Heart left ventricle (tissue), 16 donors: ENCODE measurements at regions not wholly inside any gene's neighbourhood (a gene's known extent, or its start where the extent isn't known, plus 50 kb on each side); places are given as distances from the start of the nearest gene placed in this dataset.
A peak's percentile ranks its signal among the peaks of the same experiment; 100 is the strongest.

Experiments used
- ATAC-seq, 4 donors: fragments of 200-7000 bp; cut with Tn5 transposase; one replicate each; pipeline ENCODE4 v1.9.1; 2020 to 2022; ENCODE audit warnings: moderate library complexity in 4 of 4, mild to moderate bottlenecking in 3 of 4, moderate number of reproducible peaks in 1 of 4
- DNase-seq, 5 donors: peaks; one replicate each; pipeline ENCODE4 v3.0.0-alpha.2; 2020
- H3K27ac ChIP-seq, 12 donors: fragments of 200-600 bp; sonication (generic) in 4 of 12; one replicate each; pipeline versions ENCODE4 v1.5.0 to v1.8.0; 2016 to 2022; ENCODE audit warnings: mild to moderate bottlenecking in 2 of 12
- H3K27me3 ChIP-seq, 9 donors: fragments of 200-600 bp; sonication (generic) in 2 of 9; one replicate each; pipeline versions ENCODE4 v1.5.1 to v1.8.0; 2016 to 2022; ENCODE audit warnings: mild to moderate bottlenecking in 3 of 9
- H3K36me3 ChIP-seq, 9 donors: fragments of 200-600 bp; sonication (generic) in 2 of 9; one replicate each; pipeline versions ENCODE4 v1.5.0 to v1.8.0; 2018 to 2022; ENCODE audit warnings: mild to moderate bottlenecking in 2 of 9
- H3K4me1 ChIP-seq, 12 donors: fragments of 200-600 bp; sonication (generic) in 4 of 12; one replicate each; pipeline versions ENCODE4 v1.5.0 to v1.8.0; 2016 to 2022; ENCODE audit warnings: mild to moderate bottlenecking in 3 of 12
- H3K4me3 ChIP-seq, 12 donors: fragments of 200-600 bp; sonication (generic) in 4 of 12; one replicate each; pipeline versions ENCODE4 v1.5.0 to v1.8.0; 2017 to 2022; ENCODE audit warnings: mild to moderate bottlenecking in 9 of 12, moderate library complexity in 4 of 12
- H3K9me3 ChIP-seq, 12 donors: fragments of 200-600 bp; sonication (generic) in 4 of 12; one replicate each; pipeline versions ENCODE4 v1.5.0 to v1.8.0; 2016 to 2022; ENCODE audit warnings: mild to moderate bottlenecking in 1 of 12
- POLR2A ChIP-seq, 2 donors: fragments of 450-650 bp; IDR thresholded peaks; one replicate each; pipeline ENCODE4 v1.6.1; 2017; ENCODE audit warnings: antibody characterized with exemption in 2 of 2, mild to moderate bottlenecking in 2 of 2, moderate library complexity in 2 of 2
- WGBS, 4 donors: extraction: QIAGEN DNeasy Blood & Tissue Kit in 2 of 4; methylation state at CpG; one replicate each; pipeline versions ENCODE4 v1.1.5 to v1.1.7; 2013 to 2018; 5-methylcytosine and 5-hydroxymethylcytosine counted together
- intact Hi-C, 10 donors: fragments of 100-400 bp; cut with DNase I; formaldehyde crosslinking; loops; one replicate each; pipeline versions ENCODE4 v1.11.1 to v1.14.2; 2022
- TF ChIP-seq, protein P1 (sequence below), 12 donors: fragments of 200-600 bp; sonication (generic) in 4 of 12; IDR thresholded peaks; one replicate each; pipeline versions ENCODE4 v1.5.0 to v1.8.0; 2018 to 2022; ENCODE audit warnings: antibody characterized with exemption in 12 of 12, mild to moderate bottlenecking in 5 of 12
- donor health status: ischemic (EF 13 %, LVEDD 7.1; RV severe dilation, severe dysfunction).
- donor health status: healthy with polysubstance abuse.
- donor health status: DM: no; HTN: yes; CAD: no.
- donor health status: DM: no; HTN: no; CAD: no.
- donor health status: ischemic (EF 25% LVEDD 6.9; RV normal size, moderate dysfunction).
- donor health status: ischemic (EF 25% LVEDD 5.7; RV mildly dilated, moderate dysfunction).
- donor health status: healthy.
- donor health status: DM: yes; HTN: yes; CAD: no.
- donor health status: ischemic (EF 35%, LVEDD 5.7; RV mildly dilated, moderate dysfunction).
- donor health status: nonischemic (EF 11% LVEDD 7.7; RV severe dilation, severe dysfunction).
- donor health status: DM: yes; HTN: yes; CAD: no.
- donor health status: PGD.
- donor health status: ischemic (EF 29% LVEDD 5.4; RV normal size, mild dysfunction).
- donor health status: nonischemic (EF 23%, LVEDD 6.1; RV moderate dilation, normal function).

GRCh38 chr13:44870456-44870929 lies 118.8 kb downstream of the NUFIP1 start:
- intact Hi-C loops, result loop anchor here in 6 of 10 donors (10.0 kb wide), 2 partner anchors 296 to 386 kb away; partner anchors contain the start of gene TSC22D1 (in 3 of the 6)
- peak overlapping the region in 3 of 12 donors; percentile 8 to 54 (median 44) for H3K27ac ChIP-seq
- ATAC-seq (peak; percentile 85 to 92 (median 88)), DNase-seq (peak in 3 of 5 donors; percentile 34 to 83 (median 72))
- peaks cover 0 to 18% (median 1%) of the 10 kb centered on the region in 12 donors for H3K4me1 ChIP-seq
- no peaks in the 10 kb centered on the region for H3K36me3 ChIP-seq
- peaks cover 0 to 7% (median 0%) of the 10 kb centered on the region in 12 donors for H3K9me3 ChIP-seq
- no peak overlapping the region for H3K4me3 ChIP-seq
- WGBS, 4 donors, result 52 to 61% (median 58%) methylated on average over 6 of the region's 6 CpGs
- H3K27me3 ChIP-seq, result no peaks in the 10 kb centered on the region
- no peak for TF ChIP-seq POLR2A (IDR thresholded peaks at IDR 0.05)
- TF ChIP-seq, protein P1, sequence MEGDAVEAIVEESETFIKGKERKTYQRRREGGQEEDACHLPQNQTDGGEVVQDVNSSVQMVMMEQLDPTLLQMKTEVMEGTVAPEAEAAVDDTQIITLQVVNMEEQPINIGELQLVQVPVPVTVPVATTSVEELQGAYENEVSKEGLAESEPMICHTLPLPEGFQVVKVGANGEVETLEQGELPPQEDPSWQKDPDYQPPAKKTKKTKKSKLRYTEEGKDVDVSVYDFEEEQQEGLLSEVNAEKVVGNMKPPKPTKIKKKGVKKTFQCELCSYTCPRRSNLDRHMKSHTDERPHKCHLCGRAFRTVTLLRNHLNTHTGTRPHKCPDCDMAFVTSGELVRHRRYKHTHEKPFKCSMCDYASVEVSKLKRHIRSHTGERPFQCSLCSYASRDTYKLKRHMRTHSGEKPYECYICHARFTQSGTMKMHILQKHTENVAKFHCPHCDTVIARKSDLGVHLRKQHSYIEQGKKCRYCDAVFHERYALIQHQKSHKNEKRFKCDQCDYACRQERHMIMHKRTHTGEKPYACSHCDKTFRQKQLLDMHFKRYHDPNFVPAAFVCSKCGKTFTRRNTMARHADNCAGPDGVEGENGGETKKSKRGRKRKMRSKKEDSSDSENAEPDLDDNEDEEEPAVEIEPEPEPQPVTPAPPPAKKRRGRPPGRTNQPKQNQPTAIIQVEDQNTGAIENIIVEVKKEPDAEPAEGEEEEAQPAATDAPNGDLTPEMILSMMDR (IDR thresholded peaks at IDR 0.05), result peak in 5 of 12 donors; percentile 9 to 20 (median 15)

- Histone ChIP-seq H3K36me3 (no peaks in the 10 kb centered on the region), H3K9me3 (peaks cover 0 to 7% (median 0%) of the 10 kb centered on the region in 12 donors), H3K27me3 (no peaks in the 10 kb centered on the region), H3K4me1 (peaks cover 0 to 18% (median 1%) of the 10 kb centered on the region in 12 donors), H3K27ac (no peak overlapping the region), H3K4me3 (no peak overlapping the region)
- ATAC-seq (no peak), DNase-seq (no peak)
- intact Hi-C loops, result no loop called here
- TF ChIP-seq, protein P1 (IDR thresholded peaks at IDR 0.05), result no peak
- TF ChIP-seq POLR2A (IDR thresholded peaks at IDR 0.05), result no peak
- WGBS, 4 donors, result 79 to 83% (median 79%) methylated on average over 7 of the region's 7 CpGs
Observed at GRCh38 chr13:44869167-44869566, 120.1 kb downstream of the NUFIP1 start.

GRCh38 chr13:44868397-44868796 lies 120.9 kb downstream of the NUFIP1 start:
- no peaks in the 10 kb centered on the region for H3K27me3 ChIP-seq
- TF ChIP-seq, protein P1 (IDR thresholded peaks at IDR 0.05), result no peak
- no peak for TF ChIP-seq POLR2A (IDR thresholded peaks at IDR 0.05)
- H3K9me3 ChIP-seq, result peaks cover 0 to 7% (median 0%) of the 10 kb centered on the region in 12 donors
- H3K4me1 ChIP-seq, result peaks cover 0 to 16% (median 1%) of the 10 kb centered on the region in 12 donors
- ATAC-seq (no peak), DNase-seq (no peak)
- H3K27ac ChIP-seq, result no peak overlapping the region
- intact Hi-C loops, result no loop called here
- no peak overlapping the region for H3K4me3 ChIP-seq
- WGBS, 4 donors, result 81 to 96% (median 89%) methylated on average over 3 of the region's 3 CpGs
- no peaks in the 10 kb centered on the region for H3K36me3 ChIP-seq

DNA sequence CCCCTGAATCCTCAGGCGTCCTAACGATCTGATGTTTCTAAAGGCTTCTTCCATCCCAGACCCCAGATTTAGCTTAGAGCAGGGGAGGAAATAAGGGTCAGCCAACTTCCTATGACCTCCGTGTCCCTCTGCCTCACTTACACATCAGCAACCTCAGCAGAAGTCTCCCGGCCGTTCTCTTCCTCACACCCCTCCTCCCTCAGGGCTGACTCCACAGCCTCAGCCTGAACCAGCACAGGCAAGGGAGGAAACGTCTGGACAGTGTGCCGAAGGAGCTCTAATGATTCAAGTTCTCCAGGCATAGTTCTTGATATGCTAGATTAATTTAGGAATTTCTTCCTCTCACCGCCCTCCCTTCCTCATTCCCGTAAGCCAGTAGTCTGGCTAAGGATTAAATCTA lies 121.4 kb downstream of the NUFIP1 start:
- Histone ChIP-seq H3K27ac (no peak overlapping the region), H3K4me1 (peaks cover 0 to 10% (median 1%) of the 10 kb centered on the region in 12 donors), H3K4me3 (no peak overlapping the region), H3K27me3 (no peaks in the 10 kb centered on the region), H3K36me3 (no peaks in the 10 kb centered on the region), H3K9me3 (peaks cover 0 to 7% (median 0%) of the 10 kb centered on the region in 12 donors)
- WGBS, 4 donors, result 47 to 66% (median 57%) methylated on average over 9 of the region's 9 CpGs
- peak in 2 of 4 donors; percentile 41 to 62 for ATAC-seq
- intact Hi-C loops, result no loop called here
- TF ChIP-seq POLR2A (IDR thresholded peaks at IDR 0.05), result no peak
- TF ChIP-seq, protein P1 (IDR thresholded peaks at IDR 0.05), result no peak
- DNase-seq, result no peak
